ENCODE measurements at regions not wholly inside any gene's neighbourhood (a gene's known extent, or its start where the extent isn't known, plus 50 kb on each side); places are given as distances from the start of the nearest gene placed in this dataset.

- TF ChIP-seq CTCF (IDR thresholded peaks at IDR 0.05) (no peak), POLR2A (IDR thresholded peaks at IDR 0.05) (no peak)
Measured at GRCh38 chr12:25866586-25867378, 91.7 kb upstream of the RASSF8 start.

Data from esophagus squamous epithelium (tissue), 4 donors.